GM12865 (cell line): ENCODE measurements at regions not wholly inside any gene's neighbourhood (a gene's known extent, or its start where the extent isn't known, plus 50 kb on each side); places are given as distances from the start of the nearest gene placed in this dataset.

Source experiments
- DNase-seq: peaks from one replicate; pipeline ENCODE4 v3.0.0; 2010; ENCODE audit warnings: low read depth
- H3K4me3 ChIP-seq: 2 replicates; pipeline ENCODE4 v1.5.1; 2011; ENCODE audit warnings: mild to moderate bottlenecking, low read depth, low read length, control low read depth
- CTCF ChIP-seq: IDR thresholded peaks from 2 replicates; pipeline ENCODE4 v1.5.1; 2011; ENCODE audit warnings: low read length, control low read depth, low read depth, inconsistent platforms; ENCODE audit not compliant: insufficient read depth; ENCODE audit errors: missing control alignments

- TF ChIP-seq CTCF, result no peak
- DNase-seq, result no peak
- no peak overlapping the region for H3K4me3 ChIP-seq
Measured at GRCh38 chr9:28912621-28913020, 1339.3 kb upstream of the C9orf72 start.

- DNase-seq, result no peak
- TF ChIP-seq CTCF, result no peak
- H3K4me3 ChIP-seq, result no peak overlapping the region
Measured at GRCh38 chr9:28915202-28915930, 1342.1 kb upstream of the C9orf72 start.

GRCh38 chr9:28916348-28916747 is 1343.1 kb upstream of the C9orf72 start:
- no peak for DNase-seq
- H3K4me3 ChIP-seq, result no peak overlapping the region
- no peak for TF ChIP-seq CTCF

GRCh38 chr9:28921857-28922500 is 1348.7 kb upstream of the C9orf72 start:
- H3K4me3 ChIP-seq, result no peak overlapping the region
- TF ChIP-seq CTCF, result no peak
- no peak for DNase-seq

- no peak for DNase-seq
- H3K4me3 ChIP-seq, result no peak overlapping the region
- no peak for TF ChIP-seq CTCF
Measured at GRCh38 chr9:28922891-28923290, 1349.6 kb upstream of the C9orf72 start.

- no peak for TF ChIP-seq CTCF
Measured at GRCh38 chr9:28923351-28923750, 1350.1 kb upstream of the C9orf72 start.

More at GRCh38 chr9:28923351-28923750, 1350.1 kb upstream of the C9orf72 start:
- no peak for DNase-seq
- H3K4me3 ChIP-seq, result no peak overlapping the region
